GM12878 (cell line): ENCODE measurements at regions not wholly inside any gene's neighbourhood (a gene's known extent, or its start where the extent isn't known, plus 50 kb on each side); places are given as distances from the start of the nearest gene placed in this dataset.

Experiments
- ATAC-seq: fragments of 200-7000 bp; cut with Tn5 transposase; 3 replicates; pipeline ENCODE4 v1.9.1; 2020; ENCODE audit warnings: mild to moderate bottlenecking, moderate library complexity
- BruUV-seq: library from RNA; stranded (reverse); fragments of 400-500 nt; replicated peaks from 2 replicates; lab custom pipeline; 2021; lab: Mats Ljungman, UMichigan
- CTCF ChIA-PET: fragments of 300-600 bp; sonication (Branson Sonifier 250); formaldehyde crosslinking; extraction: SDS; loops from one replicate; lab custom pipeline; 2021; ENCODE audit warnings: inconsistent platforms; lab: Yijun Ruan, JAX
- POLR2A ChIA-PET: fragments of 350-600 bp; formaldehyde crosslinking; extraction: SDS; loops from one replicate; lab custom pipeline; 2021; ENCODE audit warnings: inconsistent platforms; lab: Charles Lee
- RAD21 ChIA-PET: fragments of 300-600 bp; sonication (Branson Sonifier 250); formaldehyde crosslinking; loops from one replicate; lab custom pipeline; 2023; ENCODE audit warnings: antibody characterized with exemption; ENCODE audit not compliant: unreplicated experiment; lab: Charles Lee
- SMC1A ChIA-PET: fragments of 300-600 bp; sonication (Branson Sonifier 250); formaldehyde crosslinking; loops from one replicate; lab custom pipeline; 2023; ENCODE audit not compliant: unreplicated experiment, uncharacterized antibody; lab: Charles Lee
- DNase-seq: peaks from one replicate; pipeline ENCODE4 v3.0.0-alpha.2; 2011; ENCODE audit warnings: low read depth, low spot score
- FAIRE-seq: peaks from 3 replicates; lab custom pipeline; 2011; peaks lifted over from hg19 to GRCh38; lab: Jason Lieb, UNC
- H2AFZ ChIP-seq: 2 replicates; pipeline ENCODE4 v1.6.0; 2011; ENCODE audit warnings: low read depth, low read length, control low read depth; ENCODE audit not compliant: control insufficient read depth
- H3K27ac ChIP-seq: 2 replicates; pipeline ENCODE4 v1.5.1; 2011; ENCODE audit warnings: control low read depth; ENCODE audit not compliant: control insufficient read depth, insufficient read depth
- H3K27me3 ChIP-seq, 2 experiments: replicated peaks in 1 of 2; 2 replicates each; pipeline versions ENCODE4 v1.6.0 to v1.6.1; 2011; ENCODE audit warnings: low read length in 1 of 2; ENCODE audit not compliant: control insufficient read depth in 2 of 2, insufficient read depth in 2 of 2
- H3K36me3 ChIP-seq, 2 experiments: 2 replicates each; pipeline ENCODE4 v1.5.1; 2011; ENCODE audit warnings: low read length in 1 of 2; ENCODE audit not compliant: control insufficient read depth in 2 of 2, insufficient read depth in 2 of 2
- H3K4me1 ChIP-seq: 2 replicates; pipeline ENCODE4 v1.6.1; 2011; ENCODE audit warnings: mild to moderate bottlenecking, low read length, moderate library complexity, mixed read lengths; ENCODE audit not compliant: control insufficient read depth, insufficient read depth
- H3K4me2 ChIP-seq: 2 replicates; pipeline ENCODE4 v1.6.0; 2011; ENCODE audit warnings: control low read depth; ENCODE audit not compliant: control insufficient read depth, insufficient read depth
- H3K4me3 ChIP-seq: fragments of 200-600 bp; sonication (generic); 2 replicates; pipeline ENCODE4 v1.5.1; 2016
- H3K79me2 ChIP-seq: 2 replicates; pipeline ENCODE4 v1.6.0; 2011; ENCODE audit warnings: low read length; ENCODE audit not compliant: control insufficient read depth, insufficient read depth
- H3K9ac ChIP-seq: 2 replicates; pipeline ENCODE4 v1.8.0; 2011; ENCODE audit warnings: low read length, control low read depth, mixed read lengths; ENCODE audit not compliant: control insufficient read depth, insufficient read depth
- H3K9me3 ChIP-seq: replicated peaks from 3 replicates; pipeline ENCODE4 v1.5.1; 2011; ENCODE audit warnings: mild to moderate bottlenecking, low read length; ENCODE audit not compliant: control insufficient read depth, insufficient read depth
- H4K20me1 ChIP-seq: 2 replicates; pipeline ENCODE4 v1.6.0; 2011; ENCODE audit not compliant: control insufficient read depth, insufficient read depth
- ATF7 ChIP-seq: fragments of 450-650 bp; IDR thresholded peaks from 2 replicates; pipeline ENCODE4 v1.6.1; 2016; ENCODE audit warnings: low read depth, mild to moderate bottlenecking
- CEBPB ChIP-seq, 2 experiments: fragments of 150-350 bp in 1 of 2; IDR thresholded peaks; 2 replicates each; pipeline ENCODE4 v1.6.1; 2012 to 2014; ENCODE audit warnings: low read depth in 2 of 2, low read length in 2 of 2, borderline replicate concordance in 1 of 2, inconsistent platforms in 1 of 2
- CREB1 ChIP-seq: IDR thresholded peaks from 2 replicates; pipeline ENCODE4 v1.6.1; 2012; ENCODE audit warnings: low read depth, mild to moderate bottlenecking, inconsistent platforms
- ETV6 ChIP-seq, 2 experiments: fragments of 450-650 bp in 1 of 2; IDR thresholded peaks in 1 of 2; conservative IDR thresholded peaks in 1 of 2; 2 replicates each; pipeline ENCODE4 v1.6.1; 2014; ENCODE audit warnings: antibody characterized with exemption in 1 of 2, borderline replicate concordance in 1 of 2, low read depth in 1 of 2, mild to moderate bottlenecking in 1 of 2, moderate library complexity in 1 of 2
- IKZF2 ChIP-seq, 2 experiments: fragments of 450-650 bp; IDR thresholded peaks; 2 replicates each; pipeline ENCODE4 v1.6.1; 2017; ENCODE audit warnings: mild to moderate bottlenecking in 2 of 2, moderate library complexity in 2 of 2
- LARP7 ChIP-seq: fragments of 450-650 bp; IDR thresholded peaks from 2 replicates; pipeline ENCODE4 v1.6.1; 2017; ENCODE audit warnings: mild to moderate bottlenecking
- MEF2A ChIP-seq: IDR thresholded peaks from 2 replicates; pipeline ENCODE4 v1.6.1; 2011; ENCODE audit warnings: low read depth, mild to moderate bottlenecking, low read length, moderate library complexity; ENCODE audit not compliant: insufficient read depth
- MTA2 ChIP-seq: fragments of 450-650 bp; IDR thresholded peaks from 2 replicates; pipeline ENCODE4 v1.6.1; 2016; ENCODE audit warnings: low read depth, mild to moderate bottlenecking, moderate library complexity
- RCOR1 ChIP-seq: conservative IDR thresholded peaks from 2 replicates; pipeline ENCODE4 v1.6.1; 2012; ENCODE audit warnings: low read depth, low read length, improper control_type of control experiment
- SMAD1 ChIP-seq: fragments of 450-650 bp; IDR thresholded peaks from 2 replicates; pipeline ENCODE4 v1.6.1; 2018; ENCODE audit warnings: mild to moderate bottlenecking, low read depth; ENCODE audit not compliant: partially characterized antibody
- SP1 ChIP-seq: IDR thresholded peaks from one replicate; pipeline ENCODE4 v1.6.1; 2011; ENCODE audit warnings: low read depth, low read length
- STAT3 ChIP-seq: IDR thresholded peaks from 2 replicates; pipeline ENCODE4 v1.6.1; 2011; ENCODE audit warnings: low read depth, low read length, improper control_type of control experiment
- SUPT20H ChIP-seq: IDR thresholded peaks from 2 replicates; pipeline ENCODE4 v1.6.1; 2011; ENCODE audit warnings: low read depth, mild to moderate bottlenecking, low read length, moderate library complexity, borderline replicate concordance; ENCODE audit not compliant: control insufficient read depth
- ZNF384 ChIP-seq: IDR thresholded peaks from 2 replicates; pipeline ENCODE4 v1.6.1; 2012; ENCODE audit warnings: low read depth, mild to moderate bottlenecking, low read length, improper control_type of control experiment, borderline replicate concordance
- WGBS: methylation state at CpG from one replicate; pipeline ENCODE4 v1.1.6; 2016; ENCODE audit warnings: low lambda C conversion rate; ENCODE audit not compliant: insufficient replicate concordance, insufficient coverage; ENCODE audit errors: missing lambda C conversion rate; 5-methylcytosine and 5-hydroxymethylcytosine counted together
- in situ Hi-C: fragments of 300-500 bp; cut with MboI; formaldehyde crosslinking; loops from 9 replicates; pipeline ENCODE4 v1.14.3; 2018; ENCODE audit warnings: mixed read lengths
- intact Hi-C: fragments of 100-400 bp; cut with micrococcal nuclease; formaldehyde crosslinking; loops from one replicate; pipeline ENCODE4 v1.14.2; 2022; ENCODE audit not compliant: unreplicated experiment
- TF ChIP-seq, protein P1 (sequence below): IDR thresholded peaks from 2 replicates; pipeline ENCODE4 v1.6.1; 2011; ENCODE audit warnings: mild to moderate bottlenecking, low read depth, low read length, moderate library complexity; ENCODE audit not compliant: insufficient replicate concordance
- TF ChIP-seq, protein P2 (sequence below): fragments of 450-650 bp; IDR thresholded peaks from 2 replicates; pipeline ENCODE4 v1.6.1; 2018; ENCODE audit warnings: mild to moderate bottlenecking, low read depth, moderate library complexity; ENCODE audit not compliant: partially characterized antibody
- TF ChIP-seq, protein P3 (sequence below): fragments of 450-650 bp; IDR thresholded peaks from 2 replicates; pipeline ENCODE4 v1.6.1; 2017; ENCODE audit warnings: borderline replicate concordance

DNA sequence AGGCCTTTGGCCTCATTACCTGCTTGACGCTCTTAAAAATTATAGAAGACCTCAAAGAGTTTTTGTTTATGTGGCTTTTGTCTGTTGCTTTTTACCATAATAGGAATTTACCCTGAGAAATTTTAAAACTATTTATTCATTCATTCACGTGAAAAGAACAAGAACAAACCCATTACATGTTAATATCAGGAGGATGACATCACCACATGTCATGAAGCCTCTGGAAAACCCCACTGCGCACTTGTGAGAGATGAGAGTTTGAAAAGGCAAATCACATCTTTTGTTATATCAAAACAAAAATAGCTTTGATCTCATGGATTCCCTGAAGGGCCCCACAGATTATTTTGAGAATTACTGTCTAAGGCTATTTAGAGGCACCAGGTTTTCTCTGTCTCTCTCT lies 61.3 kb upstream of the EYA2 start (continued):
- no peak for TF ChIP-seq SP1
- TF ChIP-seq ATF7: peak; percentile 75
- no peak for TF ChIP-seq SMAD1
- no peak for TF ChIP-seq MEF2A
- no peak for TF ChIP-seq RCOR1
- TF ChIP-seq CREB1: peak; percentile 74; the same call in 1 of the 2 replicates
- no peak for TF ChIP-seq IKZF2 (IDR thresholded peaks at IDR 0.05)
- no peak for TF ChIP-seq STAT3
- TF ChIP-seq, protein P1, sequence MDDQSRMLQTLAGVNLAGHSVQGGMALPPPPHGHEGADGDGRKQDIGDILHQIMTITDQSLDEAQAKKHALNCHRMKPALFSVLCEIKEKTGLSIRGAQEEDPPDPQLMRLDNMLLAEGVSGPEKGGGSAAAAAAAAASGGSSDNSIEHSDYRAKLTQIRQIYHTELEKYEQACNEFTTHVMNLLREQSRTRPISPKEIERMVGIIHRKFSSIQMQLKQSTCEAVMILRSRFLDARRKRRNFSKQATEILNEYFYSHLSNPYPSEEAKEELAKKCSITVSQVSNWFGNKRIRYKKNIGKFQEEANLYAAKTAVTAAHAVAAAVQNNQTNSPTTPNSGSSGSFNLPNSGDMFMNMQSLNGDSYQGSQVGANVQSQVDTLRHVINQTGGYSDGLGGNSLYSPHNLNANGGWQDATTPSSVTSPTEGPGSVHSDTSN: no peak

DNA sequence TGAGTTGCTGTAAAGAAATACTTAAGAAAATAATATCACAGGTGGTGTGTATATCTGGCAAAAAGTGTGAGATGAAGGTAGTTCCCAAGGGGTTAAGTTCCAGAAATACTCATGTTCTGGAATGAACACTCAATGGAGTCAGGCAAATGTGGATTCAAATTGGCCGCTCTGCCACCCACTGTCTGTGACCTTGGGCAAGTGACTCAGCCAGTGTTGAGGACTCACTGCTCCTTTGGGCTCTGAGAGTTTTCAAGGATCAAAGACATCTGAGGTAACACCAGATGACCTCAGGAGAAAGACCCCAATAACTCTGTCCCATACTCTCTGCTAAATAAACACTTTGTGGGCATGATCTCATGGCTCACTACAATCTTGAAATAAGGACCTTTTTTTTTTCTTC lies 59.2 kb upstream of the EYA2 start:
- FAIRE-seq: no peak
- intact Hi-C loops (no loop called here), in situ Hi-C loops (no loop called here)
- ChIA-PET POLR2A (no interaction called here), RAD21 (no interaction called here), CTCF (no interaction called here), SMC1A (no interaction called here)
- H3K36me3 ChIP-seq: no peaks in the 10 kb centered on the region
- H3K4me3 ChIP-seq: no peak overlapping the region
- TF ChIP-seq SUPT20H: no peak
- no peak for TF ChIP-seq CEBPB (IDR thresholded peaks at IDR 0.05; ENCODE audit: borderline replicate concordance in 1 of 2, low read depth in 2 of 2, low read length in 2 of 2)
- no peak for TF ChIP-seq ATF7
- no peak for TF ChIP-seq ETV6 (conservative IDR thresholded peaks at IDR 0.05 in 1 of 2, IDR thresholded peaks at IDR 0.05 in 1 of 2; ENCODE audit: borderline replicate concordance in 1 of 2, low read depth in 1 of 2)
- TF ChIP-seq, protein P2, sequence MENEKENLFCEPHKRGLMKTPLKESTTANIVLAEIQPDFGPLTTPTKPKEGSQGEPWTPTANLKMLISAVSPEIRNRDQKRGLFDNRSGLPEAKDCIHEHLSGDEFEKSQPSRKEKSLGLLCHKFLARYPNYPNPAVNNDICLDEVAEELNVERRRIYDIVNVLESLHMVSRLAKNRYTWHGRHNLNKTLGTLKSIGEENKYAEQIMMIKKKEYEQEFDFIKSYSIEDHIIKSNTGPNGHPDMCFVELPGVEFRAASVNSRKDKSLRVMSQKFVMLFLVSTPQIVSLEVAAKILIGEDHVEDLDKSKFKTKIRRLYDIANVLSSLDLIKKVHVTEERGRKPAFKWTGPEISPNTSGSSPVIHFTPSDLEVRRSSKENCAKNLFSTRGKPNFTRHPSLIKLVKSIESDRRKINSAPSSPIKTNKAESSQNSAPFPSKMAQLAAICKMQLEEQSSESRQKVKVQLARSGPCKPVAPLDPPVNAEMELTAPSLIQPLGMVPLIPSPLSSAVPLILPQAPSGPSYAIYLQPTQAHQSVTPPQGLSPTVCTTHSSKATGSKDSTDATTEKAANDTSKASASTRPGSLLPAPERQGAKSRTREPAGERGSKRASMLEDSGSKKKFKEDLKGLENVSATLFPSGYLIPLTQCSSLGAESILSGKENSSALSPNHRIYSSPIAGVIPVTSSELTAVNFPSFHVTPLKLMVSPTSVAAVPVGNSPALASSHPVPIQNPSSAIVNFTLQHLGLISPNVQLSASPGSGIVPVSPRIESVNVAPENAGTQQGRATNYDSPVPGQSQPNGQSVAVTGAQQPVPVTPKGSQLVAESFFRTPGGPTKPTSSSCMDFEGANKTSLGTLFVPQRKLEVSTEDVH: no peak
- TF ChIP-seq LARP7: no peak
- TF ChIP-seq, protein P3, sequence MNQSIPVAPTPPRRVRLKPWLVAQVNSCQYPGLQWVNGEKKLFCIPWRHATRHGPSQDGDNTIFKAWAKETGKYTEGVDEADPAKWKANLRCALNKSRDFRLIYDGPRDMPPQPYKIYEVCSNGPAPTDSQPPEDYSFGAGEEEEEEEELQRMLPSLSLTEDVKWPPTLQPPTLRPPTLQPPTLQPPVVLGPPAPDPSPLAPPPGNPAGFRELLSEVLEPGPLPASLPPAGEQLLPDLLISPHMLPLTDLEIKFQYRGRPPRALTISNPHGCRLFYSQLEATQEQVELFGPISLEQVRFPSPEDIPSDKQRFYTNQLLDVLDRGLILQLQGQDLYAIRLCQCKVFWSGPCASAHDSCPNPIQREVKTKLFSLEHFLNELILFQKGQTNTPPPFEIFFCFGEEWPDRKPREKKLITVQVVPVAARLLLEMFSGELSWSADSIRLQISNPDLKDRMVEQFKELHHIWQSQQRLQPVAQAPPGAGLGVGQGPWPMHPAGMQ: no peak
- no peak for TF ChIP-seq CREB1
- TF ChIP-seq MTA2: no peak
- TF ChIP-seq ZNF384: no peak
- no peak for DNase-seq
- no peak overlapping the region for H2AFZ ChIP-seq
- no peaks in the 10 kb centered on the region for H4K20me1 ChIP-seq
- H3K27ac ChIP-seq: no peak overlapping the region
- no peaks in the 10 kb centered on the region for H3K79me2 ChIP-seq
- BruUV-seq: no TSS peak
- no peak overlapping the region for H3K9ac ChIP-seq
- no peaks in the 10 kb centered on the region for H3K27me3 ChIP-seq
- no peaks in the 10 kb centered on the region for H3K9me3 ChIP-seq
- WGBS: 81% methylated on average over 1 of the region's 1 CpG
- H3K4me1 ChIP-seq: no peaks in the 10 kb centered on the region
- H3K4me2 ChIP-seq: no peak overlapping the region
- ATAC-seq: no peak
